A673 (cell line): ENCODE measurements at regions not wholly inside any gene's neighbourhood (a gene's known extent, or its start where the extent isn't known, plus 50 kb on each side); places are given as distances from the start of the nearest gene placed in this dataset.

Source experiments
- EZH2 ChIP-seq: fragments of 200-600 bp; sonication (generic); IDR thresholded peaks from 2 replicates; pipeline ENCODE4 v1.6.1; 2017; ENCODE audit warnings: borderline replicate concordance, low read depth, mild to moderate bottlenecking, mixed read lengths, antibody characterized with exemption, low read length; ENCODE audit not compliant: poor library complexity, severe bottlenecking
- TF ChIP-seq, protein P1 (sequence below): fragments of 300-800, 200-600 bp; sonication (generic); conservative IDR thresholded peaks from 2 replicates; pipeline ENCODE4 v1.5.1; 2017; ENCODE audit warnings: low read depth, mild to moderate bottlenecking, antibody characterized with exemption, low read length, moderate library complexity, mixed read lengths

DNA sequence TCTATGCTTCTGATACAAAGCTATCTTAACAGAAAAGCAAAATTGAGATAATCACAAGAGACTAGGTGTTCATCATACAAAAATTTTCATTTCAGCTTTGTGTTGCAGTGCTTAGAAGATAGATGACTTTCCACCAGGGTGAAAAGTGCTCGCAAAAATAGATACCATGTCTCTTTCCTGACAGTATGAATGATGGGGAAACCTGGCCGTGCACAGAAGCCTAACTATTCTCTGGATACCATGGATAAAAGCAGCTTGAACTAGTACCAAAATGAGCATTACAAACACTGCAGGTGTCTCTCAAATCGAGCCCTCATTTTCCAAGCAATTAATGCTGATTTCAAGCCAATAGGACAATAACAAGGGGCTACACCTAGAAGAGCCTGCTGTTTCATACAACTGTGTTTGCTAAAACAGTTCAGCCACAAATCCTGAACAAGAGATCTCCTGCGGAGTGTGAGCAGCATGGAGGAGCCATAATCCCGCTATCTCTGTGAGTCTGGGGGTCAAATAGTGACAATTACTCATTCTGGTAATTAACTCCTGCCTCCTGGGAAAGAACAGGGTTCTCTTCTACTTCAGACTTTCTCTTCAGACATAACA, 507.6 kb downstream of the PID1 start:
- TF ChIP-seq, protein P1, sequence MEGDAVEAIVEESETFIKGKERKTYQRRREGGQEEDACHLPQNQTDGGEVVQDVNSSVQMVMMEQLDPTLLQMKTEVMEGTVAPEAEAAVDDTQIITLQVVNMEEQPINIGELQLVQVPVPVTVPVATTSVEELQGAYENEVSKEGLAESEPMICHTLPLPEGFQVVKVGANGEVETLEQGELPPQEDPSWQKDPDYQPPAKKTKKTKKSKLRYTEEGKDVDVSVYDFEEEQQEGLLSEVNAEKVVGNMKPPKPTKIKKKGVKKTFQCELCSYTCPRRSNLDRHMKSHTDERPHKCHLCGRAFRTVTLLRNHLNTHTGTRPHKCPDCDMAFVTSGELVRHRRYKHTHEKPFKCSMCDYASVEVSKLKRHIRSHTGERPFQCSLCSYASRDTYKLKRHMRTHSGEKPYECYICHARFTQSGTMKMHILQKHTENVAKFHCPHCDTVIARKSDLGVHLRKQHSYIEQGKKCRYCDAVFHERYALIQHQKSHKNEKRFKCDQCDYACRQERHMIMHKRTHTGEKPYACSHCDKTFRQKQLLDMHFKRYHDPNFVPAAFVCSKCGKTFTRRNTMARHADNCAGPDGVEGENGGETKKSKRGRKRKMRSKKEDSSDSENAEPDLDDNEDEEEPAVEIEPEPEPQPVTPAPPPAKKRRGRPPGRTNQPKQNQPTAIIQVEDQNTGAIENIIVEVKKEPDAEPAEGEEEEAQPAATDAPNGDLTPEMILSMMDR = no peak
- no peak for TF ChIP-seq EZH2
